ENCODE measurements at regions not wholly inside any gene's neighbourhood (a gene's known extent, or its start where the extent isn't known, plus 50 kb on each side); places are given as distances from the start of the nearest gene placed in this dataset.
"Not testable (repeated sequence)": the region's sequence is repeated elsewhere in the genome, so short reads cannot be mapped to it uniquely, and the experiment has no call there.

DNA sequence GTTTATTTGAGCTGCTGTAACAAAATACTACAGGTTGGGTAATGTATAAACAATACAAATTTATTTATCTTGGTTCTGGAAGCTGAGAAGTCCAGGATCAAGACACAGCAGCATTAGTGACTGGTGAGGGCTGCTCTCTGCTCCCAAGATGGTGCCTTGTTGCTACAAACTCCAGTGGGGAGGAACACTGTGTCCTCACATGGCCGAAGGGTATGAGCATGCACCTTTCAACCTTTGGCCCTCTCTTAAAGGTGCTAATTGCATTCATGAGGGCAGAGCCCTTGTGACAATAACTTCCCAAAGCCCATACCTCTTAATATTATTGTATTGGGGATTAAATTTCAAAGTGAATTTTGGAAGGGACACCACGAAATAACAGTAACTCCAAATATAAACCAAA is 55.3 kb upstream of the ATP1B1 start:
- H3K27ac ChIP-seq (ENCODE audit: extremely low read length, insufficient read depth, low read length) = no peak overlapping the region
- H3K4me3 ChIP-seq (replicated peaks in 1 of 3; ENCODE audit: insufficient read depth in 1 of 3, low read depth in 2 of 3, low read length in 3 of 3) = no peak overlapping the region
- ChIA-PET POLR2A (interaction anchor here (0.7 kb wide), 1 partner anchor 9 kb away, joined by 3 read pairs; no protein-coding TSS in a partner anchor), CTCF (ENCODE audit: low intra/inter-chr PET ratio, low total read pairs) (no interaction called here)
- no peak for TF ChIP-seq MXI1 (IDR thresholded peaks at IDR 0.05; ENCODE audit: borderline replicate concordance, low read depth, low read length)
- TF ChIP-seq ZNF343 (CRISPR knock-in tag; IDR thresholded peaks at IDR 0.05) = no peak
- no peak for TF ChIP-seq PAX8 (CRISPR knock-in tag; IDR thresholded peaks at IDR 0.05; ENCODE audit: borderline replicate concordance)
- TF ChIP-seq ATRX (CRISPR knock-in tag; IDR thresholded peaks at IDR 0.05; ENCODE audit: borderline replicate concordance) = no peak
- TF ChIP-seq EEA1 (CRISPR knock-in tag; IDR thresholded peaks at IDR 0.05; ENCODE audit: borderline replicate concordance) = no peak
- no peak for TF ChIP-seq CBX5 (CRISPR knock-in tag; IDR thresholded peaks at IDR 0.05; ENCODE audit: borderline replicate concordance)
- TF ChIP-seq ZNF720 (CRISPR knock-in tag; IDR thresholded peaks at IDR 0.05) = no peak
- TF ChIP-seq THAP7 (CRISPR knock-in tag; IDR thresholded peaks at IDR 0.05) = no peak
- TF ChIP-seq ZKSCAN5 (CRISPR knock-in tag; IDR thresholded peaks at IDR 0.05) = no peak
- no peak for TF ChIP-seq REL (CRISPR knock-in tag; conservative IDR thresholded peaks at IDR 0.05)
- no peak for TF ChIP-seq JARID2 (CRISPR knock-in tag; IDR thresholded peaks at IDR 0.05; ENCODE audit: insufficient replicate concordance)
- no peak for TF ChIP-seq SRSF4 (IDR thresholded peaks at IDR 0.05; ENCODE audit: low read depth, low read length, poor library complexity, severe bottlenecking)
- BruUV-seq (replicated peaks) = no TSS peak
- DNase-seq (ENCODE audit: low spot score) (no peak), ATAC-seq (no peak), FAIRE-seq (no peak)
- H3K4me2 ChIP-seq (ENCODE audit: low read depth, low read length) = no peak overlapping the region
- H4K20me1 ChIP-seq (ENCODE audit: insufficient read depth, low read length) = no peaks in the 10 kb centered on the region
- in situ Hi-C loops (cut with HindIII; ENCODE audit: extremely low pct_ligation_motif_present, low pct_unique_long_range_greater_than_20kb) (no loop called here), intact Hi-C loops (cut with micrococcal nuclease; ENCODE audit: unreplicated experiment) (no loop called here)
- H3K4me1 ChIP-seq (ENCODE audit: insufficient read depth, low read length) = peaks cover 10% of the 10 kb centered on the region; the same call in 1 of the 2 replicates
- whole genome bisulfite sequencing (ENCODE audit: low lambda C conversion rate) = 0% methylated on average over 1 of the region's 2 CpGs
- H3K9me3 ChIP-seq (ENCODE audit: low read length) = no peaks in the 10 kb centered on the region
- H3K79me2 ChIP-seq (ENCODE audit: insufficient read depth, low read length) = no peaks in the 10 kb centered on the region
- no peak overlapping the region for H3K9ac ChIP-seq (ENCODE audit: insufficient read depth, low read depth, low read length)
- H2AFZ ChIP-seq (ENCODE audit: low read length) = no peak overlapping the region
- no peaks in the 10 kb centered on the region for H3K36me3 ChIP-seq (replicated peaks in 1 of 2; ENCODE audit: control insufficient read depth in 1 of 2, insufficient read depth in 2 of 2, low read length in 2 of 2)
- H3K27me3 ChIP-seq (ENCODE audit: control insufficient read depth in 1 of 2, insufficient read depth in 2 of 2, low read length in 2 of 2) = no peaks in the 10 kb centered on the region; a peak in 1 of 5 replicates

GRCh38 chr1:169052171-169052570 is 54.3 kb upstream of the ATP1B1 start:
- not testable (repeated sequence) for FAIRE-seq; BruUV-seq (replicated peaks)

More at GRCh38 chr1:169052171-169052570, 54.3 kb upstream of the ATP1B1 start:
- H3K9ac ChIP-seq (ENCODE audit: insufficient read depth, low read depth, low read length); H3K79me2 ChIP-seq (ENCODE audit: insufficient read depth, low read length); H3K4me3 ChIP-seq (replicated peaks in 1 of 3; ENCODE audit: insufficient read depth in 1 of 3, low read depth in 2 of 3, low read length in 3 of 3); ATAC-seq; POLR2A ChIA-PET; intact Hi-C loops (cut with micrococcal nuclease; ENCODE audit: unreplicated experiment); DNase-seq (ENCODE audit: low spot score); H4K20me1 ChIP-seq (ENCODE audit: insufficient read depth, low read length); CTCF ChIA-PET (ENCODE audit: low intra/inter-chr PET ratio, low total read pairs); H3K4me2 ChIP-seq (ENCODE audit: low read depth, low read length); in situ Hi-C loops (cut with HindIII; ENCODE audit: extremely low pct_ligation_motif_present, low pct_unique_long_range_greater_than_20kb); H3K27ac ChIP-seq (ENCODE audit: extremely low read length, insufficient read depth, low read length); H3K9me3 ChIP-seq (ENCODE audit: low read length); H3K27me3 ChIP-seq (ENCODE audit: control insufficient read depth in 1 of 2, insufficient read depth in 2 of 2, low read length in 2 of 2); H2AFZ ChIP-seq (ENCODE audit: low read length); H3K36me3 ChIP-seq (replicated peaks in 1 of 2; ENCODE audit: control insufficient read depth in 1 of 2, insufficient read depth in 2 of 2, low read length in 2 of 2); H3K4me1 ChIP-seq (ENCODE audit: insufficient read depth, low read length): not testable (repeated sequence)
- WGBS (ENCODE audit: low lambda C conversion rate) = 9% methylated on average over 3 of the region's 5 CpGs
